ENCODE measurements at regions not wholly inside any gene's neighbourhood (a gene's known extent, or its start where the extent isn't known, plus 50 kb on each side); places are given as distances from the start of the nearest gene placed in this dataset.

GRCh38 chr4:8696369-8697127 lies 104.0 kb downstream of the CPZ start:
- no peak for DNase-seq

- no peak for DNase-seq
Measured at GRCh38 chr4:8695237-8696219, 103.0 kb downstream of the CPZ start.

- DNase-seq = no peak
Measured at GRCh38 chr4:8694651-8695151, 102.1 kb downstream of the CPZ start.

- DNase-seq = no peak
Measured at GRCh38 chr4:8694226-8694625, 101.7 kb downstream of the CPZ start.

GRCh38 chr4:8691151-8691775 lies 98.7 kb downstream of the CPZ start:
- DNase-seq = no peak

- DNase-seq = no peak
Measured at GRCh38 chr4:8690216-8691150, 97.9 kb downstream of the CPZ start.

GRCh38 chr4:8689741-8690140 lies 97.2 kb downstream of the CPZ start:
- no peak for DNase-seq

- DNase-seq = no peak
Measured at GRCh38 chr4:8688908-8689445, 96.4 kb downstream of the CPZ start.

- no peak for DNase-seq
Measured at GRCh38 chr4:8688041-8688907, 95.7 kb downstream of the CPZ start.

GRCh38 chr4:8687083-8687482 lies 94.5 kb downstream of the CPZ start:
- no peak for DNase-seq

- DNase-seq = no peak
Measured at GRCh38 chr4:8685831-8686230, 93.3 kb downstream of the CPZ start.

GRCh38 chr4:8683462-8683861 lies 90.9 kb downstream of the CPZ start:
- DNase-seq = no peak

- DNase-seq = no peak
Measured at GRCh38 chr4:8682725-8683124, 90.2 kb downstream of the CPZ start.

- no peak for DNase-seq
Measured at GRCh38 chr4:8682296-8682695, 89.7 kb downstream of the CPZ start.

GRCh38 chr4:8681391-8681790 lies 88.8 kb downstream of the CPZ start:
- no peak for DNase-seq

- no peak for DNase-seq
Measured at GRCh38 chr4:8679032-8679431, 86.5 kb downstream of the CPZ start.

- DNase-seq = no peak
Measured at GRCh38 chr4:8676676-8677075, 84.1 kb downstream of the CPZ start.

- DNase-seq = no peak
Measured at GRCh38 chr4:8675906-8676305, 83.3 kb downstream of the CPZ start.

- DNase-seq = no peak
Measured at GRCh38 chr4:8675383-8675782, 82.8 kb downstream of the CPZ start.

GRCh38 chr4:8674311-8674885 lies 81.8 kb downstream of the CPZ start:
- DNase-seq = no peak

Measured in activated CD8-positive, alpha-beta memory T cell treated with anti-CD3 and anti-CD28 coated beads for 24 hours (primary cell).